ENCODE measurements at regions not wholly inside any gene's neighbourhood (a gene's known extent, or its start where the extent isn't known, plus 50 kb on each side); places are given as distances from the start of the nearest gene placed in this dataset.

GRCh38 chr11:23772081-23772480, 724.8 kb upstream of the LUZP2 start:
- TF ChIP-seq CTCF (IDR thresholded peaks at IDR 0.05) (no peak), POLR2A (IDR thresholded peaks at IDR 0.05) (no peak)
